HG03025 (cell line): ENCODE measurements at regions not wholly inside any gene's neighbourhood (a gene's known extent, or its start where the extent isn't known, plus 50 kb on each side); places are given as distances from the start of the nearest gene placed in this dataset.

Source experiments
- ATAC-seq: cut with Tn5 transposase; IDR thresholded peaks from one replicate; pipeline ENCODE4 v1.9.1; 2021; ENCODE audit warnings: mild to moderate bottlenecking, moderate library complexity; ENCODE audit not compliant: unreplicated experiment, low FRiP score

- ATAC-seq, result no peak
Observed at GRCh38 chr3:94935738-94936580, 873.1 kb downstream of the NSUN3 start.

- ATAC-seq, result no peak
Observed at GRCh38 chr3:94937980-94938379, 875.1 kb downstream of the NSUN3 start.

- no peak for ATAC-seq
Observed at GRCh38 chr3:94946683-94947082, 883.8 kb downstream of the NSUN3 start.

DNA sequence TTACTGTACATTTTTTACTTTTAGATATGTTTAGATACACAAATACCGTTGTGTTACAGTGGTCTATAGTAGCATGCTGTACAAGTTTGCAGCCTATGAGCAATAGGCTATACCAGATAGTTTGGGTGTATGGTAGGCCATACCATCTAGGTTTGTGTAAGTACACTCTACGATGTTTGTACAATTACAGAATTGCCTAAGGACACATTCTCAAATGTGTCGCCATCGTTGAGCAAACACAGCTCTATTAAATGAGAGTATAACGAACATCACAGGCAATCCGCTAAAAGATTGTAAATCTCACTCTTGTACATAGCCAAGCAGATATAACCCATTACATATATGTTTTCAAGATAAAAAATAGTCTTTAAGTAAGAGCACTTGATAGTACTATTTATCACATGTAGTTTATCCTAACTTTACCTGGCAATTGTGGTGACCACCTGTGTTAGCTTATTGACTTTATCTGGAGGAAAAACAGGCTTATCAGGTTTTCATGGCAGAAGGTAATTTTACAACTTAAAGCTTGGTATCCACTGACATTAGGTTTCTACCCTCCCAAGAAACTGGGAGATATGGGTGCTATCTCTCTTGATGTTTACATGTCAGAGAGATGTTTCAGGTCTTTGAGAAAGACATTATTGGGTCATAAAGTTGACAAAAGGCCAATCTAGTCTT is 898.7 kb downstream of the NSUN3 start:
- ATAC-seq, result no peak

- ATAC-seq, result no peak
Observed at GRCh38 chr3:94965867-94966475, 903.1 kb downstream of the NSUN3 start.

DNA sequence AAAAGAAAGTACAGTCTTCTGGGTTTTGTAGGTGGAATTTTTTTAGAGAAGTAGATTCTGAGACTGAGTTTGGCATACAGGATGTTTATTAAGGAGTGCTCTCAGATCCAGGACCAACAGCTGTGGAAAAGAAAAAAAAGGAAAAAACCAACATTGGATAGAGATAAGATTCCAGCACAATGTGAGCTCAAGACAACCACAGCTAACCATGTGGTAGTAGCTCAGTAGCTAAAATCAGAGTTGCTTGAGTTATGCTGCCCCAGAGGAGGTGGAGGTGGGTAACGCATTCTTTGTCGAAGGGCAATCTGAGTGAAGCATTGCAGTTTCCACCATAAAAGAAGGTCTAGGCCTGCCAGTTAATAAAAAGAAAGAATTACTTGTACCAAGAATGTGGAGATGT is 904.3 kb downstream of the NSUN3 start:
- no peak for ATAC-seq

DNA sequence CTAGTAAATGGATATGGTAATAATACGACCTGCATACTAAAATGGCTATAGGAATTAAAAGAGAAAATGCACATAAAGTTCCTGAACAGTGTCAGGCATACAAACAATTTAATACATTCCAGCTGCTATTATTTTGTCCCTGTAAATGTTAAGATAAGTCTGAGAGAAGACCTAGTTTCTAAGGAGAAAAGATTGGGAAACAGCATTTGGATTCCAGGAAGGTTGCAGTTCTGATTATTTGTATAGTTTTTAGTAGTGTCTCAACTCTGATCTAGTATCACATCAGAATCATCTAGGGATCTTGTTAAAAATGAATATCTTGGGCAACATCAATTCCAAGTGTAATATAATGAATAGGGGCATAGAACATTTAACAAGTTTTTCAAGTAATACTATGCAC is 905.7 kb downstream of the NSUN3 start:
- ATAC-seq, result no peak

DNA sequence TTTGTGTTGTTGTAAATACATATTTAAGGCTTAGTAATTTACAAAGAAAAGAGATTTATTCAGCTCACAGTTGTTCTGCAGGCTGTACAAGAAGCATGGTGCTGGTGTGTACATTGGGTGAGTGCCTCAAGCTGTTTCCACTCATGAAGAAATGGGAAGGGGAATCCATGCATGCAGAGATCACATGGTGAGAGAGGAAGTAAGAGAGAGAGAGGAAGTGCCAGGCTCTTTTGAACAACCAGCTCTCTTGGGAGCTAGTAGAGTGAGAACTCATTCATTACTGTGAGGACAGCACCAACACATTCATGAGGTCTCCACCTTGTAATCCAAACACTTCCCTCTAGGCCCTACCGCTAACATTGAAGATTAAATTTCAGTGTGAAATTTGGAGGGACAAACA is 909.2 kb downstream of the NSUN3 start:
- no peak for ATAC-seq

- no peak for ATAC-seq
Observed at GRCh38 chr3:94978084-94978483, 915.2 kb downstream of the NSUN3 start.

GRCh38 chr3:94985778-94986177 is 922.9 kb downstream of the NSUN3 start:
- no peak for ATAC-seq

DNA sequence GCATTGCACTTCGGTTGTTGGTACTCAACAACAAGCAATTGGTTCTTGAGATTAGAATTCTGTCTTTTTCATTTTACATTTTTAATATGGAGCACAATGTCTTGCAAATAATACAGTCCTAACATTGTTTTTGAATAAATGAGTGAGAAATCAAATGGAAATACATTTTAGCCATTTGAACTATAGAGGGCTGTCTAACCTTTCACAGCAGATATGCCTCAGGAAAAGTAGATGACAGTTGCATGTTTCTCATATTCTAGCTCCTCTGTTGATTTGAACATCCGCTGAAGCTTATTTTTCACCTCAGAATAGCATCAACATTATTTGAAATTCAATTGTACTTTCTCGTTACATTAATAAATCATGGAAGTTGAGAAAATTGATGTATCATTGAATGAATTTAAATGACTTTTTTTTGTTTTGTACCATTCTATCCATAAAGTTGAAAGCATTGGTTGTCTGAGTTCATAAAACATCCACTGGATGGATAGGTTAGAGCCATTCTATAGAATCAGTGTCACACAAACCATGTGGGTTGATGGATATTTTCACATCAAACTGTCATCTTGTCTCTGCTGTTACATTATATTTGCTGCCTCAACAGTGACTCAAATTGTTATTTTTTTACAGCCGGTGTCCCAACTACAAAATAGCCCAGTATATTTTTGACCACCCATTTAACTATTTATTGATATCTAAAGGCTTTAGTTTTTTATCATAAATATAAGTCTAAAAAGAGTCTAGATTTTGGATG is 928.3 kb downstream of the NSUN3 start:
- no peak for ATAC-seq

DNA sequence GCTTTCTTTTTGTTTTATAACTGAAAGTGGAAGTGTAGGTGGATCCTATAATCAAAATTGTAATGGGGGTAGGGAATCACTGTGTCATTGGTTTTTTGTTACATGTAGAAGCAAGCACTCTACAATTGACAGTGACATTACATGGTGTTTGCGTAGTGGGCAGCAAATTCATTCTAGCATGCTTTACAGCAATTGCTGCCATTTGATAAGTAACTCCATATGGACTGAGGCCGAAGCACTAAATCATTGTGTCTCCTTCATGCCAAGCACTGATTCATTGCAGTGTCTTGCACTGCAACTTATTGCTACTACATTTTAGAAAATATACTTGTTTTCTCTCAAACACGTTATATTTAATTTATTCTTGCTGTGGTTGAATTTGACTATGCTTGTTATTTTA is 933.9 kb downstream of the NSUN3 start:
- no peak for ATAC-seq

GRCh38 chr3:95002438-95003046 is 939.7 kb downstream of the NSUN3 start:
- ATAC-seq, result no peak

GRCh38 chr3:95028688-95029087 is 965.8 kb downstream of the NSUN3 start:
- ATAC-seq, result no peak

GRCh38 chr3:95029644-95030043 is 966.8 kb downstream of the NSUN3 start:
- no peak for ATAC-seq

DNA sequence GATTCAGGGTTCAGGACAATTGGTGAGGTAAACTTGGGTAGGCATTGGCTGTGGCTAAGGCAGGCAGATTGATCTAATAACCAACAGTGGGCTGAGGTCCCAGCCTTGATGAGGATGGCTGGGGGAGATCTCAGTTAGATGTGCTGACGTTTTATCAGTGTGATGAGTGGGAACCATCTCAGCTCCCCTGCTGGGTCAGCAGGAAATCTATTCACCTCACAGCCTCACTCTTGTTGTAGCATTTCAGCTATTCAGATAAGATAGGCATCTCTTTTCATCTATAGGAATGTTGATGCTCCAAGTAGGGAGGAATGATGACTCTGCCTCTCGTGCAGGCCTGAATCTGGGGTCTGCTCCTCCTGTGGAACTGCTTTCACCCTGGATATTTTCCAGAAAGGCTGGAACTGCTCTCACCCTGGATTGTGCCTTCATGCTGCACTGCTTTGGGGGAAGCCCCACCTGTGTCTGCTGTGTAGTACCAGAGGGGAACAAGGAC is 973.7 kb downstream of the NSUN3 start:
- ATAC-seq, result no peak

- no peak for ATAC-seq
Observed at GRCh38 chr3:95037097-95037496, 974.2 kb downstream of the NSUN3 start.

DNA sequence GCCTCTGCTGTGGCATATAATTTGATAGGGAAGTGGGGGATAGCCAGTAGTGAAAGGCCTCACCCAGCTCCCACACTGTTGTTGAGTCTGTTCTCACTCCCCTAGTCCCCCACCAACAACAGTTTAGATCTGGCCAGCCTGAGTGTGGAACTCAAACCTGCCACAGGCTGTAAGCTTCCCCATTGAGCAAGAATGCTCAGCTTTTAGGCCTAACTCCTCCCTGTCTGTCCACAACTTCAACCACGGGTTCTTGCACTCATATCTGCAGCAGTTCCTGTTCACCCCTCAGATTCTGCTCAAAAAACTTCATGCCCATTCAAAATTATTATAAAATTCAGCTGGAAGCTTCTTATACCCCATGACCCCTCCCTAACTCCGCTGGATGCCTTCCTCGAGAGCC is 975.1 kb downstream of the NSUN3 start:
- no peak for ATAC-seq

DNA sequence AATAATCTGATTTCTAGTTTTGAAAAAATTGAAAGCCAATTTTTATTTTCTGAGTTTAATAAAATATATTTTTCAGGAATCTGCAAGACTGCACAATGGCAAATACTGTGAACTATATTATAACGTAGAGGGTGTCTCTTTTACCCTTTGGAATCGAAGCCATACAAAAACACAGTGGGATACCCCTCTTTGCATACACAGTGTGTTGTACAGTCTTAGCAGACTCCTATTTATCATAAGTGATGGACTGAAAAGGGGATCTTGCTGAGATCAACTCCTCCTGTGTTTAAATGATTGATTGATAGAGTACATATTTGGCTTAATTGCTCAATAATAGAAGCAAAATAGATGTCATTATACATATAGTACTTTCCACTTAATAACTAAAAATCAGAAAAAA is 981.2 kb downstream of the NSUN3 start:
- no peak for ATAC-seq

GRCh38 chr3:95048564-95048963 is 985.7 kb downstream of the NSUN3 start:
- ATAC-seq, result no peak
